HepG2 (cell line): ENCODE measurements at regions not wholly inside any gene's neighbourhood (a gene's known extent, or its start where the extent isn't known, plus 50 kb on each side); places are given as distances from the start of the nearest gene placed in this dataset.
A peak's percentile ranks its signal among the peaks of the same experiment; 100 is the strongest.

Experiments
- HNRNPK ChIP-seq: fragments of 200-400 bp; formaldehyde crosslinking; IDR thresholded peaks from 2 replicates; pipeline ENCODE4 v1.6.1; 2018; ENCODE audit warnings: low read length, low read depth, moderate library complexity, mild to moderate bottlenecking; ENCODE audit not compliant: poor library complexity, severe bottlenecking
- NFE2 ChIP-seq: sonication (generic); formaldehyde crosslinking; IDR thresholded peaks from 2 replicates; pipeline ENCODE4 v1.4.0; 2020; ENCODE audit warnings: missing genetic modification reagents
- SAFB2 ChIP-seq: sonication (generic); formaldehyde crosslinking; IDR thresholded peaks from 2 replicates; pipeline ENCODE4 v1.5.1; 2020; ENCODE audit warnings: missing genetic modification reagents, low read depth, mild to moderate bottlenecking, borderline replicate concordance
- SNRNP70 ChIP-seq: fragments of 200-400 bp; formaldehyde crosslinking; IDR thresholded peaks from 2 replicates; pipeline ENCODE4 v1.6.1; 2017; ENCODE audit warnings: mild to moderate bottlenecking, low read depth, low read length, moderate library complexity
- ZMYM3 ChIP-seq: sonication (generic); formaldehyde crosslinking; IDR thresholded peaks from 2 replicates; pipeline ENCODE4 v1.5.1; 2020; ENCODE audit warnings: mild to moderate bottlenecking, missing genetic modification reagents
- ZNF530 ChIP-seq: sonication (generic); formaldehyde crosslinking; IDR thresholded peaks from 2 replicates; pipeline ENCODE4 v1.5.0; 2020; ENCODE audit warnings: low read depth, mild to moderate bottlenecking, missing genetic modification reagents
- ZNF563 ChIP-seq: sonication (generic); formaldehyde crosslinking; IDR thresholded peaks from 2 replicates; pipeline ENCODE4 v1.8.0; 2022; ENCODE audit warnings: mild to moderate bottlenecking, moderate library complexity, missing genetic modification reagents
- TF ChIP-seq, protein P1 (sequence below): sonication (generic); formaldehyde crosslinking; IDR thresholded peaks from 2 replicates; pipeline ENCODE4 v1.4.0; 2020; ENCODE audit warnings: missing genetic modification reagents
- TF ChIP-seq, protein P2 (sequence below): sonication (generic); formaldehyde crosslinking; IDR thresholded peaks from 2 replicates; pipeline ENCODE4 v1.4.0; 2020; ENCODE audit warnings: missing genetic modification reagents
- TF ChIP-seq, protein P3 (sequence below): sonication (generic); formaldehyde crosslinking; IDR thresholded peaks from 2 replicates; pipeline ENCODE4 v1.4.0; 2020; ENCODE audit warnings: missing genetic modification reagents, borderline replicate concordance
- TF ChIP-seq, protein P4 (sequence below): sonication (generic); formaldehyde crosslinking; IDR thresholded peaks from 2 replicates; pipeline ENCODE4 v1.5.0; 2020; ENCODE audit warnings: mild to moderate bottlenecking, missing genetic modification reagents
- TF ChIP-seq, protein P5 (sequence below): IDR thresholded peaks from 2 replicates; pipeline ENCODE4 v1.6.1; 2016

DNA sequence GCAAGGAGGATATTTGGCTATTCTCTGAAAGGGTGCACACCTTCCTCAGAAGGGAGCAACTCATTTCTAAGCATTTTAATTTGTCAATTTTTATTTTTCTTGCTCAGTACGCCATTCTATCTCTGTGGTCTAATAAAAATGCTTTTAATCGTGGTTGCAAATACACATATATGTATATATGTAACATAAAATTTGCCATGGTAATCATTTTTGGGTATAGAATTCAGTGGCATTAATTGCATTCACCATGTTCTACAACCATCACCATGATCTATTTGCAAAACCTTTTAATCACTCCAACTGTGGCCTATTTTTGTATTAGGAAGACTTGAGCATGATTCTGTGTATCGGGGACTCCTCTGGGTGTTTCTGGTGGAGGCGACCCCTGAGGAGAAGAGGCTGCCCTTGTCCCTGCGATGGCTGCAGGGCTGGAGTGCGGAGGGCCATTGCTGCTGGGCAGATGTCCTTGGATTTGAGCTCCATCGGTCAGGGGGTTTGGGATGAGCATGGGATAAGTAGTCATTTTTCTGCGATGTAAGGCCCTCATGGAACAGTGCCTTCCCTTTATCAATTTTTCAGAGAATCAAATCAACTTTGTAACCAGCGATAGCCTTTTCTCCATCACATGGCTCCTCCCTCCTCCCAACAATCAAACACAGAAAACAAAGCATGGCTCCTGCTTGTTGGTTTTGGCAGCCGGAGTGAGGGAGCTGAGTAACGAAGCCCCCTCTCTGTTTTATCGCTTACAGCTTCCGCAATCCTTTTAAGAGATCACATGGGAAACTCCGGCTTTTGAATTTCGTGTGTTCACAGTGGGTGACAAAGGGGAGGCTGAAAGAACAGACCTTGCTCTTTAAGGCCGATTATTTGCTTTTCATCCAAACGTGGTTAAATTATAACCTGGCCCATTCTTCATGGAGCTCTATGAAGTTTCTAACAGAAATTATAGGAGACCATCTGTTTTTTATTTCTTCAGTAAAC lies 187.3 kb downstream of the TENT4A start (continued):
- no peak for TF ChIP-seq HNRNPK
- no peak for TF ChIP-seq SAFB2 (CRISPR knock-in tag)
- no peak for TF ChIP-seq ZNF530 (CRISPR knock-in tag)
- TF ChIP-seq, protein P1, sequence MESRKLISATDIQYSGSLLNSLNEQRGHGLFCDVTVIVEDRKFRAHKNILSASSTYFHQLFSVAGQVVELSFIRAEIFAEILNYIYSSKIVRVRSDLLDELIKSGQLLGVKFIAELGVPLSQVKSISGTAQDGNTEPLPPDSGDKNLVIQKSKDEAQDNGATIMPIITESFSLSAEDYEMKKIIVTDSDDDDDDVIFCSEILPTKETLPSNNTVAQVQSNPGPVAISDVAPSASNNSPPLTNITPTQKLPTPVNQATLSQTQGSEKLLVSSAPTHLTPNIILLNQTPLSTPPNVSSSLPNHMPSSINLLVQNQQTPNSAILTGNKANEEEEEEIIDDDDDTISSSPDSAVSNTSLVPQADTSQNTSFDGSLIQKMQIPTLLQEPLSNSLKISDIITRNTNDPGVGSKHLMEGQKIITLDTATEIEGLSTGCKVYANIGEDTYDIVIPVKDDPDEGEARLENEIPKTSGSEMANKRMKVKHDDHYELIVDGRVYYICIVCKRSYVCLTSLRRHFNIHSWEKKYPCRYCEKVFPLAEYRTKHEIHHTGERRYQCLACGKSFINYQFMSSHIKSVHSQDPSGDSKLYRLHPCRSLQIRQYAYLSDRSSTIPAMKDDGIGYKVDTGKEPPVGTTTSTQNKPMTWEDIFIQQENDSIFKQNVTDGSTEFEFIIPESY (CRISPR knock-in tag) = no peak
- TF ChIP-seq, protein P2, sequence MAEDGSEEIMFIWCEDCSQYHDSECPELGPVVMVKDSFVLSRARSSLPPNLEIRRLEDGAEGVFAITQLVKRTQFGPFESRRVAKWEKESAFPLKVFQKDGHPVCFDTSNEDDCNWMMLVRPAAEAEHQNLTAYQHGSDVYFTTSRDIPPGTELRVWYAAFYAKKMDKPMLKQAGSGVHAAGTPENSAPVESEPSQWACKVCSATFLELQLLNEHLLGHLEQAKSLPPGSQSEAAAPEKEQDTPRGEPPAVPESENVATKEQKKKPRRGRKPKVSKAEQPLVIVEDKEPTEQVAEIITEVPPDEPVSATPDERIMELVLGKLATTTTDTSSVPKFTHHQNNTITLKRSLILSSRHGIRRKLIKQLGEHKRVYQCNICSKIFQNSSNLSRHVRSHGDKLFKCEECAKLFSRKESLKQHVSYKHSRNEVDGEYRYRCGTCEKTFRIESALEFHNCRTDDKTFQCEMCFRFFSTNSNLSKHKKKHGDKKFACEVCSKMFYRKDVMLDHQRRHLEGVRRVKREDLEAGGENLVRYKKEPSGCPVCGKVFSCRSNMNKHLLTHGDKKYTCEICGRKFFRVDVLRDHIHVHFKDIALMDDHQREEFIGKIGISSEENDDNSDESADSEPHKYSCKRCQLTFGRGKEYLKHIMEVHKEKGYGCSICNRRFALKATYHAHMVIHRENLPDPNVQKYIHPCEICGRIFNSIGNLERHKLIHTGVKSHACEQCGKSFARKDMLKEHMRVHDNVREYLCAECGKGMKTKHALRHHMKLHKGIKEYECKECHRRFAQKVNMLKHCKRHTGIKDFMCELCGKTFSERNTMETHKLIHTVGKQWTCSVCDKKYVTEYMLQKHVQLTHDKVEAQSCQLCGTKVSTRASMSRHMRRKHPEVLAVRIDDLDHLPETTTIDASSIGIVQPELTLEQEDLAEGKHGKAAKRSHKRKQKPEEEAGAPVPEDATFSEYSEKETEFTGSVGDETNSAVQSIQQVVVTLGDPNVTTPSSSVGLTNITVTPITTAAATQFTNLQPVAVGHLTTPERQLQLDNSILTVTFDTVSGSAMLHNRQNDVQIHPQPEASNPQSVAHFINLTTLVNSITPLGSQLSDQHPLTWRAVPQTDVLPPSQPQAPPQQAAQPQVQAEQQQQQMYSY (CRISPR knock-in tag) = peak; percentile 79
- TF ChIP-seq, protein P3, sequence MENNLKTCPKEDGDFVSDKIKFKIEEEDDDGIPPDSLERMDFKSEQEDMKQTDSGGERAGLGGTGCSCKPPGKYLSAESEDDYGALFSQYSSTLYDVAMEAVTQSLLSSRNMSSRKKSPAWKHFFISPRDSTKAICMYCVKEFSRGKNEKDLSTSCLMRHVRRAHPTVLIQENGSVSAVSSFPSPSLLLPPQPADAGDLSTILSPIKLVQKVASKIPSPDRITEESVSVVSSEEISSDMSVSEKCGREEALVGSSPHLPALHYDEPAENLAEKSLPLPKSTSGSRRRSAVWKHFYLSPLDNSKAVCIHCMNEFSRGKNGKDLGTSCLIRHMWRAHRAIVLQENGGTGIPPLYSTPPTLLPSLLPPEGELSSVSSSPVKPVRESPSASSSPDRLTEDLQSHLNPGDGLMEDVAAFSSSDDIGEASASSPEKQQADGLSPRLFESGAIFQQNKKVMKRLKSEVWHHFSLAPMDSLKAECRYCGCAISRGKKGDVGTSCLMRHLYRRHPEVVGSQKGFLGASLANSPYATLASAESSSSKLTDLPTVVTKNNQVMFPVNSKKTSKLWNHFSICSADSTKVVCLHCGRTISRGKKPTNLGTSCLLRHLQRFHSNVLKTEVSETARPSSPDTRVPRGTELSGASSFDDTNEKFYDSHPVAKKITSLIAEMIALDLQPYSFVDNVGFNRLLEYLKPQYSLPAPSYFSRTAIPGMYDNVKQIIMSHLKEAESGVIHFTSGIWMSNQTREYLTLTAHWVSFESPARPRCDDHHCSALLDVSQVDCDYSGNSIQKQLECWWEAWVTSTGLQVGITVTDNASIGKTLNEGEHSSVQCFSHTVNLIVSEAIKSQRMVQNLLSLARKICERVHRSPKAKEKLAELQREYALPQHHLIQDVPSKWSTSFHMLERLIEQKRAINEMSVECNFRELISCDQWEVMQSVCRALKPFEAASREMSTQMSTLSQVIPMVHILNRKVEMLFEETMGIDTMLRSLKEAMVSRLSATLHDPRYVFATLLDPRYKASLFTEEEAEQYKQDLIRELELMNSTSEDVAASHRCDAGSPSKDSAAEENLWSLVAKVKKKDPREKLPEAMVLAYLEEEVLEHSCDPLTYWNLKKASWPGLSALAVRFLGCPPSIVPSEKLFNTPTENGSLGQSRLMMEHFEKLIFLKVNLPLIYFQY = 0 out of 2 replicates have a peak, but pooled peaks have one; percentile 18
- no peak for TF ChIP-seq NFE2 (CRISPR knock-in tag)
- TF ChIP-seq SNRNP70 = no peak
- peak; percentile 40; the same call in 1 of the 2 replicates for TF ChIP-seq ZMYM3
- TF ChIP-seq, protein P4, sequence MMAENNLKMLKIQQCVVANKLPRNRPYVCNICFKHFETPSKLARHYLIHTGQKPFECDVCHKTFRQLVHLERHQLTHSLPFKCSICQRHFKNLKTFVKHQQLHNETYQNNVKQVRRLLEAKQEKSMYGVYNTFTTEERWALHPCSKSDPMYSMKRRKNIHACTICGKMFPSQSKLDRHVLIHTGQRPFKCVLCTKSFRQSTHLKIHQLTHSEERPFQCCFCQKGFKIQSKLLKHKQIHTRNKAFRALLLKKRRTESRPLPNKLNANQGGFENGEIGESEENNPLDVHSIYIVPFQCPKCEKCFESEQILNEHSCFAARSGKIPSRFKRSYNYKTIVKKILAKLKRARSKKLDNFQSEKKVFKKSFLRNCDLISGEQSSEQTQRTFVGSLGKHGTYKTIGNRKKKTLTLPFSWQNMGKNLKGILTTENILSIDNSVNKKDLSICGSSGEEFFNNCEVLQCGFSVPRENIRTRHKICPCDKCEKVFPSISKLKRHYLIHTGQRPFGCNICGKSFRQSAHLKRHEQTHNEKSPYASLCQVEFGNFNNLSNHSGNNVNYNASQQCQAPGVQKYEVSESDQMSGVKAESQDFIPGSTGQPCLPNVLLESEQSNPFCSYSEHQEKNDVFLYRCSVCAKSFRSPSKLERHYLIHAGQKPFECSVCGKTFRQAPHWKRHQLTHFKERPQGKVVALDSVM (CRISPR knock-in tag) = peak; percentile 46; the same call in 1 of the 2 replicates
- TF ChIP-seq ZNF563 (CRISPR knock-in tag) = no peak
- TF ChIP-seq, protein P5, sequence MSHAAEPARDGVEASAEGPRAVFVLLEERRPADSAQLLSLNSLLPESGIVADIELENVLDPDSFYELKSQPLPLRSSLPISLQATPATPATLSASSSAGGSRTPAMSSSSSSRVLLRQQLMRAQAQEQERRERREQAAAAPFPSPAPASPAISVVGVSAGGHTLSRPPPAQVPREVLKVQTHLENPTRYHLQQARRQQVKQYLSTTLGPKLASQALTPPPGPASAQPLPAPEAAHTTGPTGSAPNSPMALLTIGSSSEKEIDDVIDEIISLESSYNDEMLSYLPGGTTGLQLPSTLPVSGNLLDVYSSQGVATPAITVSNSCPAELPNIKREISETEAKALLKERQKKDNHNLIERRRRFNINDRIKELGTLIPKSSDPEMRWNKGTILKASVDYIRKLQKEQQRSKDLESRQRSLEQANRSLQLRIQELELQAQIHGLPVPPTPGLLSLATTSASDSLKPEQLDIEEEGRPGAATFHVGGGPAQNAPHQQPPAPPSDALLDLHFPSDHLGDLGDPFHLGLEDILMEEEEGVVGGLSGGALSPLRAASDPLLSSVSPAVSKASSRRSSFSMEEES = peak; percentile 94
